Endothelial cell of umbilical vein (primary cell): ENCODE measurements at regions not wholly inside any gene's neighbourhood (a gene's known extent, or its start where the extent isn't known, plus 50 kb on each side); places are given as distances from the start of the nearest gene placed in this dataset.

Experiments
- BruUV-seq: library from RNA; stranded (reverse); fragments of 400-500 nt; replicated peaks from 2 replicates; lab custom pipeline; 2021; lab: Mats Ljungman, UMichigan
- CTCF ChIA-PET: fragments of 300-600, 350-600 bp; sonication (Branson Sonifier 250); formaldehyde crosslinking; loops from one replicate; lab custom pipeline; 2021; ENCODE audit warnings: antibody characterized with exemption, inconsistent platforms; lab: Charles Lee
- POLR2A ChIA-PET: fragments of 300-600, 350-600 bp; sonication (Branson Sonifier 250); formaldehyde crosslinking; loops from one replicate; lab custom pipeline; 2021; ENCODE audit warnings: antibody characterized with exemption, inconsistent platforms; lab: Charles Lee
- DNase-seq: peaks from one replicate; pipeline ENCODE4 v3.0.0-alpha.2; 2011; ENCODE audit warnings: low read depth, low spot score
- FAIRE-seq: peaks from 2 replicates; lab custom pipeline; 2011; peaks lifted over from hg19 to GRCh38; lab: Jason Lieb, UNC
- H2AFZ ChIP-seq: 2 replicates; pipeline ENCODE4 v1.6.0; 2012; ENCODE audit warnings: low read depth, low read length, control low read depth, inconsistent platforms
- H3K27ac ChIP-seq: 2 replicates; pipeline ENCODE4 v1.5.1; 2011; ENCODE audit warnings: low read depth, mild to moderate bottlenecking, control low read depth, low read length, moderate library complexity; ENCODE audit not compliant: insufficient read depth
- H3K27me3 ChIP-seq, 2 experiments: 2 replicates each; pipeline versions ENCODE4 v1.6.0 to v1.6.1; 2011; ENCODE audit warnings: low read length in 2 of 2, mixed read lengths in 1 of 2; ENCODE audit not compliant: control insufficient read depth in 2 of 2, insufficient read depth in 2 of 2
- H3K36me3 ChIP-seq, 2 experiments: 2 replicates in 1 of 2; 3 replicates in 1 of 2; pipeline ENCODE4 v1.5.1; 2011; ENCODE audit warnings: low read length in 2 of 2, mild to moderate bottlenecking in 1 of 2, moderate library complexity in 1 of 2; ENCODE audit not compliant: control insufficient read depth in 2 of 2, insufficient read depth in 2 of 2; ENCODE audit errors: extremely low read depth in 1 of 2
- H3K4me1 ChIP-seq: 3 replicates; pipeline ENCODE4 v1.5.1; 2011; ENCODE audit warnings: mild to moderate bottlenecking, low read length; ENCODE audit not compliant: control insufficient read depth, insufficient read depth; ENCODE audit errors: extremely low read depth
- H3K4me2 ChIP-seq: 2 replicates; pipeline ENCODE4 v1.6.1; 2011; ENCODE audit warnings: low read length, control low read depth, mixed read lengths; ENCODE audit not compliant: insufficient read depth
- H3K4me3 ChIP-seq, 3 experiments: fragments of 200-600 bp in 1 of 3; sonication (generic), shearing (Covaris generic) in 1 of 3; replicated peaks in 1 of 3; 2 replicates each; pipeline ENCODE4 v1.5.1; 2011 to 2016; ENCODE audit warnings: control low read depth in 3 of 3, low read length in 3 of 3, mild to moderate bottlenecking in 2 of 3, inconsistent platforms in 1 of 3, low read depth in 1 of 3, moderate library complexity in 1 of 3; ENCODE audit not compliant: insufficient read depth in 1 of 3
- H3K79me2 ChIP-seq: 2 replicates; pipeline ENCODE4 v1.6.0; 2012; ENCODE audit warnings: low read length, inconsistent platforms; ENCODE audit not compliant: control insufficient read depth, insufficient read depth
- H3K9ac ChIP-seq: replicated peaks from 2 replicates; pipeline ENCODE3; 2011; ENCODE audit warnings: low read length, control low read depth; ENCODE audit not compliant: insufficient read depth; ENCODE audit errors: extremely low read depth
- H3K9me1 ChIP-seq: replicated peaks from 3 replicates; pipeline ENCODE4 v1.6.0; 2011; ENCODE audit warnings: mild to moderate bottlenecking, low read length; ENCODE audit not compliant: control insufficient read depth, insufficient read depth; ENCODE audit errors: extremely low read depth
- H3K9me3 ChIP-seq: replicated peaks from 2 replicates; pipeline ENCODE4 v1.5.1; 2012; ENCODE audit warnings: low read length, inconsistent platforms; ENCODE audit not compliant: control insufficient read depth, insufficient read depth
- H4K20me1 ChIP-seq: replicated peaks from 2 replicates; pipeline ENCODE3; 2011; ENCODE audit warnings: mild to moderate bottlenecking, low read length; ENCODE audit not compliant: control insufficient read depth, insufficient read depth; ENCODE audit errors: extremely low read depth
- EZH2 ChIP-seq: IDR thresholded peaks from 2 replicates; pipeline ENCODE4 v1.6.1; 2012; ENCODE audit warnings: borderline replicate concordance, low read depth, mild to moderate bottlenecking, moderate library complexity, low read length, inconsistent platforms; ENCODE audit not compliant: severe bottlenecking
- JUN ChIP-seq: IDR thresholded peaks from 2 replicates; pipeline ENCODE4 v1.6.1; 2011; ENCODE audit warnings: borderline replicate concordance, low read depth; ENCODE audit not compliant: insufficient read length, insufficient read depth
- dilution Hi-C: fragments of 300-500 bp; cut with MboI; formaldehyde crosslinking; loops from one replicate; pipeline ENCODE4 v1.15.0; 2019; ENCODE audit warnings: low sequenced_read_pairs; ENCODE audit not compliant: extremely low pct_ligation_motif_present
- intact Hi-C: fragments of 100-400 bp; cut with micrococcal nuclease; formaldehyde crosslinking; loops from one replicate; pipeline ENCODE4 v1.10.0; 2022

- POLR2A ChIA-PET = no interaction called here
- H3K4me3 ChIP-seq = no peak overlapping the region
- DNase-seq (no peak), FAIRE-seq (no peak)
- no TSS peak for BruUV-seq
- intact Hi-C loops = no loop called here
- H3K79me2 ChIP-seq = no peaks in the 10 kb centered on the region
- no peaks in the 10 kb centered on the region for H3K27me3 ChIP-seq
- H3K9me3 ChIP-seq = no peaks in the 10 kb centered on the region
- no peak overlapping the region for H3K9ac ChIP-seq
- no peak overlapping the region for H3K27ac ChIP-seq
- H3K4me2 ChIP-seq = no peak overlapping the region
- no peaks in the 10 kb centered on the region for H4K20me1 ChIP-seq
- H3K9me1 ChIP-seq = no peaks in the 10 kb centered on the region
- TF ChIP-seq JUN (no peak), EZH2 (no peak)
- H3K4me1 ChIP-seq = no peaks in the 10 kb centered on the region
- CTCF ChIA-PET = no interaction called here
- H3K36me3 ChIP-seq = no peaks in the 10 kb centered on the region
- no peak overlapping the region for H2AFZ ChIP-seq
- dilution Hi-C loops = no loop called here
Measured at GRCh38 chr9:23887781-23888180, 61.7 kb upstream of the ELAVL2 start.
